ENCODE measurements at regions not wholly inside any gene's neighbourhood (a gene's known extent, or its start where the extent isn't known, plus 50 kb on each side); places are given as distances from the start of the nearest gene placed in this dataset.

GRCh38 chr3:72494130-72494529 is 354.1 kb downstream of the SHQ1 start:
- peaks cover 0 to 2% (median 0%) of the 10 kb centered on the region in 5 donors for H3K4me1 ChIP-seq (ENCODE audit: control insufficient read depth in 5 of 5, insufficient read depth in 5 of 5, low read length in 5 of 5)
- ATAC-seq (ENCODE audit: insufficient read depth, low FRiP score) (no peak), DNase-seq (no peak)
- no peak overlapping the region for H3K9ac ChIP-seq (ENCODE audit: insufficient read depth in 1 of 2, low read length in 2 of 2)
- no peak overlapping the region for H3K4me3 ChIP-seq
- no peaks in the 10 kb centered on the region for H3K36me3 ChIP-seq (ENCODE audit: control insufficient read depth in 4 of 4, insufficient read depth in 4 of 4, low read length in 4 of 4)
- peaks cover 0 to 3% (median 1%) of the 10 kb centered on the region in 4 donors for H3K9me3 ChIP-seq (ENCODE audit: control insufficient read depth in 4 of 4, insufficient read depth in 3 of 4, low read length in 3 of 4)
- H3K27me3 ChIP-seq (ENCODE audit: control insufficient read depth in 3 of 3, insufficient read depth in 3 of 3, low read length in 2 of 3): peaks cover 0 to 4% (median 0%) of the 10 kb centered on the region in 3 donors
- H3K27ac ChIP-seq (ENCODE audit: low read depth in 1 of 2, low read length in 1 of 2): no peak overlapping the region
- no peak for TF ChIP-seq CTCF (IDR thresholded peaks at IDR 0.05; ENCODE audit: control extremely low read depth, extremely low read depth)
- WGBS, 2 donors: 81 to 95% methylated on average over 4 of the region's 4 CpGs

- Histone ChIP-seq H3K36me3 (ENCODE audit: control insufficient read depth in 4 of 4, insufficient read depth in 4 of 4, low read length in 4 of 4) (no peaks in the 10 kb centered on the region), H3K9ac (ENCODE audit: insufficient read depth in 1 of 2, low read length in 2 of 2) (no peak overlapping the region), H3K9me3 (ENCODE audit: control insufficient read depth in 4 of 4, insufficient read depth in 3 of 4, low read length in 3 of 4) (peaks cover 0 to 2% (median 0%) of the 10 kb centered on the region in 4 donors), H3K27me3 (ENCODE audit: control insufficient read depth in 3 of 3, insufficient read depth in 3 of 3, low read length in 2 of 3) (peaks cover 0 to 4% (median 0%) of the 10 kb centered on the region in 3 donors), H3K27ac (ENCODE audit: low read depth in 1 of 2, low read length in 1 of 2) (no peak overlapping the region), H3K4me1 (ENCODE audit: control insufficient read depth in 5 of 5, insufficient read depth in 5 of 5, low read length in 5 of 5) (peaks cover under 1 to 8% (median 6%) of the 10 kb centered on the region in 5 donors), H3K4me3 (no peak overlapping the region)
- TF ChIP-seq CTCF (IDR thresholded peaks at IDR 0.05; ENCODE audit: control extremely low read depth, extremely low read depth): no peak
- no peak for ATAC-seq (ENCODE audit: insufficient read depth, low FRiP score)
- WGBS, 2 donors: 82 to 90% methylated on average over 2 of the region's 2 CpGs
- no peak for DNase-seq
Measured at GRCh38 chr3:72492240-72492639, 356.0 kb downstream of the SHQ1 start.

- DNase-seq: no peak
- Histone ChIP-seq H3K27me3 (ENCODE audit: control insufficient read depth in 3 of 3, insufficient read depth in 3 of 3, low read length in 2 of 3) (peaks cover 0 to 4% (median 0%) of the 10 kb centered on the region in 3 donors), H3K4me1 (ENCODE audit: control insufficient read depth in 5 of 5, insufficient read depth in 5 of 5, low read length in 5 of 5) (peaks cover 5 to 14% (median 8%) of the 10 kb centered on the region in 5 donors), H3K36me3 (ENCODE audit: control insufficient read depth in 4 of 4, insufficient read depth in 4 of 4, low read length in 4 of 4) (no peaks in the 10 kb centered on the region), H3K9me3 (ENCODE audit: control insufficient read depth in 4 of 4, insufficient read depth in 3 of 4, low read length in 3 of 4) (peaks cover 0 to 2% (median 0%) of the 10 kb centered on the region in 4 donors), H3K4me3 (no peak overlapping the region), H3K9ac (ENCODE audit: insufficient read depth in 1 of 2, low read length in 2 of 2) (no peak overlapping the region), H3K27ac (ENCODE audit: low read depth in 1 of 2, low read length in 1 of 2) (no peak overlapping the region)
- no peak for ATAC-seq (ENCODE audit: insufficient read depth, low FRiP score)
- no peak for TF ChIP-seq CTCF (IDR thresholded peaks at IDR 0.05; ENCODE audit: control extremely low read depth, extremely low read depth)
- WGBS, 2 donors: 46 to 67% methylated on average over 6 of the region's 6 CpGs
Measured at GRCh38 chr3:72490688-72491435, 357.4 kb downstream of the SHQ1 start.
